Stomach (tissue), 4 donors: ENCODE measurements at regions not wholly inside any gene's neighbourhood (a gene's known extent, or its start where the extent isn't known, plus 50 kb on each side); places are given as distances from the start of the nearest gene placed in this dataset.
"Not testable (repeated sequence)": the region's sequence is repeated elsewhere in the genome, so short reads cannot be mapped to it uniquely, and the experiment has no call there.

Source experiments
- EP300 ChIP-seq: sonication (generic); formaldehyde crosslinking; IDR thresholded peaks from one replicate; pipeline ENCODE4 v1.6.1; 2017; ENCODE audit warnings: antibody characterized with exemption
- POLR2A ChIP-seq, 4 donors: fragments of 450-650 bp; IDR thresholded peaks; one replicate each; pipeline ENCODE4 v1.6.1; 2016; ENCODE audit warnings: antibody characterized with exemption in 4 of 4, control low read depth in 2 of 4, mild to moderate bottlenecking in 1 of 4, moderate library complexity in 1 of 4
- POLR2AphosphoS5 ChIP-seq, 3 donors: sonication (generic); formaldehyde crosslinking; IDR thresholded peaks; one replicate each; pipeline ENCODE4 v1.6.1; 2016; ENCODE audit warnings: antibody characterized with exemption in 3 of 3
- TF ChIP-seq, protein P1 (sequence below), 7 experiments: fragments of 450-650 bp in 4 of 7; fragments of 200-600 bp in 3 of 7; sonication (generic) in 3 of 7; IDR thresholded peaks; one replicate each; pipeline ENCODE4 v1.5.1; 2016 to 2019; ENCODE audit warnings: antibody characterized with exemption in 7 of 7, control low read depth in 2 of 7, mild to moderate bottlenecking in 1 of 7

DNA sequence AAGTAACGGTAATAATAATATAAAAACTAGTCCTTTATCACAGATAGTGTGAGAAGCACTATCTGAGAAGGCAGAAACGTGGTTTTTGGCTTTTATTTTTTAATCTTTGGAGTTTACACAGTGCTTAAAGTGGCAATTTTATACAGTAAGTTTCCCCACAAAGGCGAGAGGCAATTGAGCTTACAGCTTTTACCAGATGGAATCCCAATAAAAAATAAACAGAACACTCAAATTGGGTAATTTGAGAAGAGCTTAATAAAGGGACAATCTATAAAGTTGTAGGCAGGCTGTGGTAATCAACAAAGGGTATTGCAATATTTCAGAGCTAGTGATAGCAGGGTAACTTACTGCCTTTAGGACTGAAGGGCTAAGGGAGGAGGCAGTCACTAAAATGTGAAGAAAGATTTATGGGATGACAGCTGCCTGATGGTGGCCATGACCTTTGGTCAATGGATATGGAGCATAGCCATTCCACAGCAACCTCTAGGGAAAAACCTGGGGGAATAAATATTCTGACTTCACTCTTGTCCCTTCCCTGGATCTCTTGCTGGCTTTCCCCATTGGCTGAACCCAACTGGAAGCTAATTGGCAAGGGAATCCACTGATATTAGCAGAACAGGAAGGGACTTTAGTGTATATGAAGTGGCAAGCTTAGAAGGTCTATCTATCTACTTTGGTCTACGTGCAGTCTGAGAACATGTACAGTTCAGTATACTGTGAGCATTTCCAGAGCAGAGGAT lies 717.0 kb upstream of the DEFB115 start:
- TF ChIP-seq, protein P1, sequence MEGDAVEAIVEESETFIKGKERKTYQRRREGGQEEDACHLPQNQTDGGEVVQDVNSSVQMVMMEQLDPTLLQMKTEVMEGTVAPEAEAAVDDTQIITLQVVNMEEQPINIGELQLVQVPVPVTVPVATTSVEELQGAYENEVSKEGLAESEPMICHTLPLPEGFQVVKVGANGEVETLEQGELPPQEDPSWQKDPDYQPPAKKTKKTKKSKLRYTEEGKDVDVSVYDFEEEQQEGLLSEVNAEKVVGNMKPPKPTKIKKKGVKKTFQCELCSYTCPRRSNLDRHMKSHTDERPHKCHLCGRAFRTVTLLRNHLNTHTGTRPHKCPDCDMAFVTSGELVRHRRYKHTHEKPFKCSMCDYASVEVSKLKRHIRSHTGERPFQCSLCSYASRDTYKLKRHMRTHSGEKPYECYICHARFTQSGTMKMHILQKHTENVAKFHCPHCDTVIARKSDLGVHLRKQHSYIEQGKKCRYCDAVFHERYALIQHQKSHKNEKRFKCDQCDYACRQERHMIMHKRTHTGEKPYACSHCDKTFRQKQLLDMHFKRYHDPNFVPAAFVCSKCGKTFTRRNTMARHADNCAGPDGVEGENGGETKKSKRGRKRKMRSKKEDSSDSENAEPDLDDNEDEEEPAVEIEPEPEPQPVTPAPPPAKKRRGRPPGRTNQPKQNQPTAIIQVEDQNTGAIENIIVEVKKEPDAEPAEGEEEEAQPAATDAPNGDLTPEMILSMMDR (IDR thresholded peaks at IDR 0.05), result not testable (repeated sequence)
- TF ChIP-seq EP300; POLR2AphosphoS5 (IDR thresholded peaks at IDR 0.05); POLR2A (IDR thresholded peaks at IDR 0.05): not testable (repeated sequence)
